Left kidney (tissue), 1 donor: ENCODE measurements at regions not wholly inside any gene's neighbourhood (a gene's known extent, or its start where the extent isn't known, plus 50 kb on each side); places are given as distances from the start of the nearest gene placed in this dataset.

Source experiments
- DNase-seq: peaks from one replicate; pipeline ENCODE4 v3.0.0-alpha.2; 2013

DNA sequence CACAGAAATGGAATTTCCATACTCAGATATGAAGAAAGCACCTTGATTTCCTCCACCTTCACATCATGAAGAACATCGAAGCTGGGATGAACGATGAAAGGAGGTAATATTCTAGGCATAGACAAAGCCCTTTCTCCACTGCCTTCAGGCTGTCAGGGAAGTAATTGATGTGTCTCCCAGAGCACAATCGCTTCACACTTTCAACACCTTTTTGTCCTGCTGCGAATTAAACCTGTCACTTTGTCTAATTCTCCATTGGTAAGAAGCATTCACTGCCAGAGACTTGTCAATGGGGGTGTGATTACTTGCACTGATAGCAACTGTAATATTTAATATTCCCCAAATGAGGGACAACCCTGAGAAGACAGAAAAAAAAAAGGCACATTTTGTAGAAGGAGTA lies 260.1 kb downstream of the ETS1 start:
- no peak for DNase-seq

DNA sequence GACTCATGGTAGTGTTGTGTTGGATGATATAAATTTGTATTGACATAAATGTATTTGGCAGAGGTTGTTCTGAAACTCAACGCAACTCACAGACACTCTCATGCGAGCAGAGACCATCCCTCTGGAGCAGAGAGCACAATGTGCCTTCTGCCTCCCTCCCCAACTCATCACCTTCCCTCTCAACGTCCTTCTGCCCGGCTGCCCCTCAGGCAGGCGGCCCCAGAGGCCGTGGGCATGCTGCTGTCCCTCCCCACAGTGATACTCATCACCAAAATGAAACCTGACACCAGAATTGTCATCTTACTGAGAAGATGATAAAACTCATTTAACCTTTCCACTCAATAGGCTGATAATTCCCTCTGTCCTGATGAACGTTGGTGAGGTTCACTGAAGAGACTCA lies 260.6 kb downstream of the ETS1 start:
- DNase-seq: no peak

DNA sequence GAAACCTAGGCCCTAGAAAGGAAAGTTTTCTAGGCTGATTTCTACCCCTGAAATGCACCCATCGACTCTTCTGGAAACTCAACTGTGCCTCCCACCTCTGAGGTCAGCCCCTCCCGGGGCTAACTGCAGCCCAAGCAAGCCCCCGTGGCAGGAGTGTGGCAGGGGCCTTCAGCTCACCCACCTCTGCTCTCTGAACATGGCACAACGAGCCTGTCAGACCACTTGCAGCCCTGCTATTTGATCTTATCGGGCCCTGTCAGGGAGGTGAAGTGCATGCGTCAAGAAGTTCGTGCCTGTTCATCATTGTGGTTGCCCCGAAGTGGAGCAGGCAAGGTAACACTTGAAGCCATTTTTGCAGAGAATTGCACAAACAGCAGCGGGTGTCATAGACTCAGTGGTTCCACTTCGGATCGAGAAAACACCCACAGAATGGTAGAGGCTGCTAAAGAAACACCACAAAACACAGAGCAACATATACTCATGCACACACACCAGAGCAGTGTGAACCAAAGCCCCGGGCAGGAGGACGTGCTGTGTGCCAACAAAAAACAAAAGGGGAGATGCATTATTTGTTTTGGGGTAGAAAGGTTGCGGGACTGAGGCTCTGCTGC lies 262.7 kb downstream of the ETS1 start:
- no peak for DNase-seq

DNA sequence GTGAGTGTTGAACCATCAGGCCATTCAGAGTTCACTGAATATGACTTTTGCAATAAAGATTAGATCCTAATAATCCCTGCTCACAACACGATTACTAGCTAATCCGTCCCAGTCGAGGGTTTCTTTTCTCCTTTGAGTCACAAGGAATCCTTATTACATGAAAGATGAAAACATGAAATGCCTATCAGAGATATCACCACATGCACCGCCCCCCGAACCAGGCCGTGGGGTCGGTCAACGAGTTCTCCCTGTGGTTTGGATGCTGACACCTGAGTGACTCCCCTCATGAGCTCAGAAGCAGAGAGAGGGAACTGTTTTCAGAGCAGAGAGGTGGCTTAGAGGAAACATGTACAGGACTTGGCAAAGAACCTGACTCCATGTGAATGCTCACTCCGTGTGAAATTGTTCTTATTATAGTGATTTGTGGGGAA lies 263.3 kb downstream of the ETS1 start:
- no peak for DNase-seq

DNA sequence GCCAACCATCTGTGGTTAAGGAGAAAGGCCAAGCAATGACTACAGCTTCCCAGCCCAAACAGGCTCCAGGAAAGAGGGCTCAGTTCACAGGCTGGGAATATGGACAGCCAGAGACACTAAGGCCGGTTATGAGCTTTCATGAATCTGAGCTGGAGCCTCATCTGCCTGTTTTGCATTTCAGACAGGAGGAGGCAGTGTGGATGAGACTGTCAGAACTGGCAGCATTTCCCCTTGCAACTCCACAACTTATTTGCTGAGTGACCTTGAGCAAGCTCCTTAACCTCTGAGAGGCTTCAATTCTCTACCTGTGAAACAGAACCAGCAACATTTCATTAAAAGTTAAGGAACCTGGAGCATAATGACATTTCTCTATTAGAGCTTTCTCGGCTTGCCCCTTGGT lies 264.0 kb downstream of the ETS1 start:
- DNase-seq: no peak

DNA sequence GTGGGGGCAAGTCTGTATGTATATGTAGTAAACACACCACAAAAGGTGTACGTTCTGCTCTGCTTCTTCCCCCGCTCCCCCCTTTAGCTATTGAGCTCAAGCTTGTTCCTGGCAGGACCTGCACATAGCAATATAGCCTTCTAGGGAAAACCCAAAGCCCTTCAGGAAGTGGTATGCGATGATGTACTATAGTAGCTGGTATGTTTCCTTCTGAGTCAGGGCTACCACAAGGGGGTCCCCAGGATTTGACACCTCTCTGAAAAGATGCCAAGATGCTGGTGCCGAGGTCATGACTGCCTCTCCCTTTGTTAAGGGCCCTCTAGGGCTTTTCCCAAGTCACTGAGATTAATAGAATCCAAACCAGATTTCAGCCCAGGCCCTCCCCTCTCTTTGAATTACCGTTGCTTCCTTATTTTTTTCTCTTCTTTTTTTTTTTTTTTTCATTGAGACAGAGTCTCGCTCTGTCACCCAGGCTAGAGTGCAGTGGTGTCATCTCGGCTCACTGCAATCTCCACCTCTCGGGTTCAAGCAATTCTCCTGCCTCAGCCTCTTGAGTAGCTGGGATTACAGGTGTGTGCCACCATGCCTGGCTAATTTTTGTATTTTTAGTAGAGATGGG lies 268.4 kb downstream of the ETS1 start:
- DNase-seq: no peak

DNA sequence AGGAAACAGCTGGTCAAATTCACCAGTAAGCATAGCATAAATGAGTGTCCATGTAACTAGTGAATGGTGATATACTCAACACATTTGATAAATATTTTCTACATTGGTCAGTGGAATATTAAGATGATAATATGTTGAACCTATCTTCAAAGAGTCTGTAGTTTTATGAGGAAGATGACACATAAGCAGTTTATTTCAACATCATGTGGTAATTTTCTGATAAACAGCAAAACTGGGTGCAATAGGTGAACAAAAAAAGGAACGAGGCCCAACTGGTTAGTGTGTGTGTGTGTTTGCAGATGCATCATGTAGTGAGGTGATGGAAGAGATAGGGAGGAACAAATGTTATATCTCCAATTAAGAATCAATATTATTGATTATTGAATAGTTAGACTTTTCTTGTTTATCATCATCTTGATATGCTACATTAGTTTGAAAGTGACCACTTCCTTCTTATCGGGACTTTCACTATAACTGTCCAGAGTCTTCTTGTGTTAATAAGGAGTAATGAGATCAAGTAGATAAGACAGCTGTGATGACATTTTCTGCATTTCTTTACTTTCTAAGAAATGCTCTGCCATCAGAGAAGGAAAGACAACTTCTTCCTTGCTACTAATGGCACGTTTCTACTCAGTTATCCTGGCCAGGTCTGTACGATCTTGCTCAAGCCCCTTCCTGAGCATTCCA lies 270.7 kb downstream of the ETS1 start:
- no peak for DNase-seq

DNA sequence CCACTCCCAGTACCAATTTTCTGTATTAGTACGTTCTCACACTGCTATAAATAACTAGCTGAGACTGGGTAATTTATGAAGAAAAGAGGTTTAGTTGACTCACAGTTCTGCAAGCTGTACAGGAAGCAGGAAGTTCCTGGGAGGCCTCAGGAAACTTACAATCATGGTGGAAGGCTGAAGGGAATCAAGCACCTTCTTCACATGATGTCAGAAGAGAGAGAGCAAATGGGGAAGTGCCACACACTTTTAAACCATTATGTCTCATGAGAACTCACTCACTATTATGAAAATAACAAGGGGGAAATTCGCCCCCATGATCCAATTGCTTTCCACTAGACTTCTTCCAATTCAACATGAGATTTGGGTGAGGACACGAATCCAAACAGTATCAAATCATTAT lies 271.4 kb downstream of the ETS1 start:
- DNase-seq: no peak

DNA sequence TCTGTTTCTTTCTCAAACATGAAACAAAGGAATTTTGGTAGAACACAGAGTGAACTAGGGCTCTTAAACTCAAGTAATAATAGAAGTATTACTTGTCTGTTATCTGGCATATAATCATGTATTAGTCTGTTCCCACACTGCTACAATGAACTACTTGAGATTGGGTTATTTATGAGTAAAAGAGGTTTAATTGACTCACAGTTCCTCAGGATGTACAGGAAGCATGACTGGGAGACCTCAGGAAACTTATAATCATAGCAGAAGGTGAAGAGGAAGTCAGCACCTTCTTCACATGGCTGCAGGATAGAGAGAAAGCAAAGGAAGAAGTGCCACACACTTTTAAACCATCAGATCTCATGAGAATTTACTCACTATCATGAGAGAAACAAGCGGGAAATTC lies 273.4 kb downstream of the ETS1 start:
- DNase-seq: no peak

DNA sequence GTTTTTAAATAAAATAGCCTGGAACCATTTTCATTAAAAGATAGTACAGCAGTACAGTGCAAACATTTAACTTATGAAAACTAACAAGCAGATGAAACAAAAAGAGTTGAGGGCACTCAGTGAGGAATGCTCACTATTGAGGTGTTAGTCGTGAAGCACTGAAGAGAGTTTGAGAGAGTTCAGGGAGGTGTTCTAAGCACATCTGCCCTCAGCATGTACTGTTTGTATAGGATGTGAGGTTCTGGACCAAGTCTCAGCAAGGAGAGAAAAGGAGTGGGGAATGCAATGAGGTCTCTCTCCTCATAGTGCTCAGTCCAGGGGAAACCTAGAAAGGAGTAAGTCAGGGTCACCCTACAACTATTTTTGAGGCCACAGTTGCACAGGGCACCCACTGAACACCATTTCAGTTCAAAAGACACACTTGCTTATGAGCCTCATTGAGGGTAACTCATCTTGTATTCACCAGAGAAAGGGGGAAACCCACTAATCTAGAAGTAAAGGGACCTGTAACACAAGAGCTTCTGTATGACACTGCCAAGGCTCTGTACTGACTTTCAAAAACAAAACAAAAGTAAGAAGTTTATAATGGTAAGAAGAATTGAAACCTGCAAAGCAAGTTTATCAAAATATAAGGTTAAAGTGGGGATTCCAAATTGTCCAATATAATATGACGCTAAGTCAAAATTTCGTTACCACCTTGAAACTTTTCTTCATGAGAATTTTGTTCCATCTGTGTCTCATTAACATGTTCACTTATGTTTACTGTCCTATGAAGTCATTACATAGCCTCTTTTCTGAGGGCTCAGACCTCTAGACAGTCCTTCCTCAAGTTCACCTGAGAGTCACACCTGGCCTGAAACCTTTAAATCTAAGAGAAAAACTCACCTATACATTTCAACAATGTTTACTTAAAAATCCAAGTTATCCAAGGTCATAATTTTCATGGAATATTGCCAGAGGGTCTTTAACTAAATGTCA lies 275.3 kb downstream of the ETS1 start:
- no peak for DNase-seq

DNA sequence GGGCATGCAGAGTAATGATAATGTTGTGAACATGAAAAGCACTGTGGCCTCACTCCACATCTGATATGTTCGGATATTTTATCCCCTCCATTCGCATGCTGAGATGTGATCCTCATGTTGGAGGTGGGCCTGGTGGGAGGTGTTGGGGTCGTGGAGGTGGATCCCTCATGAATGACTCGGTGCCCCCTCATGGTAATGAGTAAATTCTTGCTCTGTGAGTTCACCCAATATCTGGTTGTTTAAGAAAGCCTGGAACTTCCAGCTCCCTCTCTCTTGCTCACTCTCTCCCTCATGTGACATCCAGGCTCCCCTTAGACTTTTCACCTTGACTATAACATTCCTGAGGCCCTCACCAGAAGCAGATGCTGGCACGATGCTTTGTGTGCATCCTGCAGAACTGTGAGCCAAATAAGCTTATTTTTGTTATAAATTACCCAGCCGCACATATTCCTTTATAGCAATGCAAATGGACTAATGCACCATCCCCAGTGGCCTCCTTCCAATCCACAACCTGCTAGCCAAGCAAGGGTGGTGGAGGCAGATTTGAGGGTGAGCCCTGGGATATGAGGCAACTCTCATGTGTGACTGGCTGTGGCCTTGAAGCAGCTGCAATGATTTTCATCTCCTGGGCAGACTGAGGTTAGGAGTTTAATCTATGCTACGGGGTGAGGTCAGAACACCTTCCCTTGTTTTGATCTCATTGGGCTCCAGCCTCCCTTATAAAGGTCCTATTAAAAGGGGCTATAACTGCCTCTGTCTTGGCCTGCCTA lies 276.5 kb downstream of the ETS1 start:
- DNase-seq: no peak

DNA sequence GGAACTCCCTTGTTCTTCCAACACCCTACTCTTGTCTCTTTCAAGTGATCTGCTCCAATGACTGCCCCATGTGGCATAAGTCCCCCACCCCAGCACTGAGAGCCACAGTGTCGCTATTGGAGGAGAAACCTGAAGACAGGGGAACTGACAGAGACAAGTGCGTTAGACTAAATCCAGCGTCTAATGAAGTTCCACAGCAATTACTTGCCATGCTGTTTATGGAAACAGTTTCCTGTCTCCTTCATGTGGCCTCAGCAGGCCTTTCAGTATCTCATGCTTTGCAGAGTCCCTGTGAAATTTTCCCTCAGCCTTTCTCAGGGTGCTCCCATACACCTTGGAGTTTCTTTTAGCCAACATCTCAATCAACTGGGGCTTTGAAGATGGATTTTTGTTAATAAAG lies 277.4 kb downstream of the ETS1 start:
- DNase-seq: no peak

DNA sequence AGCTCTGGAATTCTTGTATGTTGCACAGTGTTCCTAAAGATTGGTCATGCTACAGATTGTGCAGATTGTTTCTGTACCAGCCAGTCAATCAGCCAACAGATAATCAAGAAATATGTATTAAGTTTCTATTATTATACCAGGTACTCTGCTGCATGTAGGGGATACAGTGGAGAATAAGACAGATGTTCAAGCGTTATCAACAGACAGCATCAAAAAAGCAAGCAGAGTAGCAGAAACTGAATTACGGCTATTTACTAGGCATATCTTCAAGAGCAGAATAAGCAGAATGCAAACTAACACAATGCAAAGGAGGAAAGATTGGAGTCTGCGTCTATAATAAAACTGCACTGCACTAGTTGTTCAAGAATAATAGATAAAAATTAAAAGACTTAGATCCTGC lies 278.6 kb downstream of the ETS1 start:
- no peak for DNase-seq

DNA sequence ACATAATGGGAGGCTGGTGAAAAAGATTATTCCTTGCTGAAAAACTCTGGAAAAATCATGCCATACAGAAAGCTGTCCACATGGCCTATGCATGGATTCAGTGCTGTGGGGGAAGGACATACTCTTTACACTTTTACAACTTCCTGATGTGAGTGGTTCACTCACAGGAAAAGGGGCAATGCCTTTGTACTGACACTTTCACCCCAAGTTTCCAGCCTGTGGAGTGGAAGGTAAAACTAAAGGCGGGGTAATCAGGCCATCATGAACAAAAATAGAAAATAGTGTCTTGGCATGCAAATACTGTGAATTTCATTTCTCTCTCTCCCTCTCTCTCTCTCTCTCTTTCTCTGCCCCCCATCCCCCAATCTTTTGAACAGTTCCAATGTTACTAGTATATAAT lies 281.8 kb downstream of the ETS1 start:
- no peak for DNase-seq

DNA sequence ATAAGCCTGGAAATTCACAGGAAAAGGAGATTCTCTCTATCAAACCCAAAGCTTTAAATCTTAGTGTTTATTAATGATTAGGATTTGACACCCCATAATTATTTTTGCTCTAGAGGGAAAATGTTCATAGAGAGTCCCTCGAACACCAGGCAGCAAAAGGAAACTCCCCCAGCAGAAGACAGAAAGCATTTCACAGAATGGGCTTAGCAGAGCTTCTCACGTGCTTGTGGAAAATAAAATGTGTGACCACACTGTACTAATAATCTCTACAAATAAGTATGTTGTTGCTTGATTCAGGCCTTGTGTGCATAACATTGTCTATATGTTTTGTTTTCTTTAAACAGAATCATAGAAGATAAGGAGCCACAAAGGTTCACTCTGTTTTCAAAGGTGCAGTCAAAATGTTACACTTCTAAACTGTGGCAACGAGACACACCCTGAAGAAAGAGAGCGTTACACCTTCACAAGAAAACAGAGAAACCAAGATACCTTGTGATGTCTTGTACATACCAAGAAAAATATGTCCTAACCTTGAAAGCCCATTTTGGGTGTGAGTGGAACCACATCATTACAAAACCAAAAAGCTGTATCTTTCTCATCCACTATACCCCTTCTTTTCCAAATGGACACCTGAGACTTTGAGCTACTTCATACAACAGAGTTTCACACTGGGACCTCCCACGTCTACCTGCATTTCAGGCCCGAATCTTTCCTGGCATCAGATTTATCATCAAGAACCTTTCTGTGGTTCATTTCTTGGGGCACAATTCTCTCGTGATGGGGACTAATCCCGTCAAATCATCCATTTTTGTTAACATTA lies 282.5 kb downstream of the ETS1 start:
- no peak for DNase-seq

DNA sequence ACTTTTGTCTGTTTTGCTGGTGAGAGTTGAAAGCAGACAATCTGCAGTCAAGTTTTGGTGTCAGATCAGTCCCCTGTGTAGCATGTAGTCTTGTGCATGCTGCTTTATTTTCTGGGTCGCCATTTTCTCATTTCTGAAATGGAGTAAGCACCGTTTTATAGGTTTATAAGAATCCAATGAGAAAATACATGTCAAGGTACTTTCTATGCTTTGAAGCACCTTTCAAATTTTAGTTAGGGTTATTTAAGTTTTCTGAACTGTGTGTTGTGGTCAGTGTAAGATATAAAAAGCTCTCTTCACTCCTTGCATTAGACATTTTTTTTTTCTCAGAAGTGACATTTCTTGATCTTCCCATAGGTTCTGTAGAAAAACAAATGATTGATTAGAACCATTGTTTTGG lies 283.2 kb downstream of the ETS1 start:
- DNase-seq: no peak

DNA sequence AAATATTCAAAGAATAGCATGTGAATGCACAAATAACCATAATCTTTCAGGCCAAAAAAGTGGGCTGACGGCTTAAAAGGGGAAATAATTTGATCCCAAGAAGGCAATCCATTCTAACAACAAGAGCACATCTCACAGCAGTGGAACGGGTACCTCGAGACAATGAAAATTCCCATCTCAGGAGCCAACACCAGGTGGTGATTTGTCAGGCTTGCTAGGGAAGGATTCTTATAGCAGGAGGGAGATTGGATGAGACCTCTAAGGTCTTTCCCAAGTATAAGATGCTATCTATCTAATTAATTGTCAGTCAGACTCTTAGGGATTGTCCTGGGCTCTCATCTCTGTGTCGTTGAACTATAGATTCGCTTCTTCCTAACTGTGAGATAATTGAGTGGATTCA lies 284.0 kb downstream of the ETS1 start:
- no peak for DNase-seq

DNA sequence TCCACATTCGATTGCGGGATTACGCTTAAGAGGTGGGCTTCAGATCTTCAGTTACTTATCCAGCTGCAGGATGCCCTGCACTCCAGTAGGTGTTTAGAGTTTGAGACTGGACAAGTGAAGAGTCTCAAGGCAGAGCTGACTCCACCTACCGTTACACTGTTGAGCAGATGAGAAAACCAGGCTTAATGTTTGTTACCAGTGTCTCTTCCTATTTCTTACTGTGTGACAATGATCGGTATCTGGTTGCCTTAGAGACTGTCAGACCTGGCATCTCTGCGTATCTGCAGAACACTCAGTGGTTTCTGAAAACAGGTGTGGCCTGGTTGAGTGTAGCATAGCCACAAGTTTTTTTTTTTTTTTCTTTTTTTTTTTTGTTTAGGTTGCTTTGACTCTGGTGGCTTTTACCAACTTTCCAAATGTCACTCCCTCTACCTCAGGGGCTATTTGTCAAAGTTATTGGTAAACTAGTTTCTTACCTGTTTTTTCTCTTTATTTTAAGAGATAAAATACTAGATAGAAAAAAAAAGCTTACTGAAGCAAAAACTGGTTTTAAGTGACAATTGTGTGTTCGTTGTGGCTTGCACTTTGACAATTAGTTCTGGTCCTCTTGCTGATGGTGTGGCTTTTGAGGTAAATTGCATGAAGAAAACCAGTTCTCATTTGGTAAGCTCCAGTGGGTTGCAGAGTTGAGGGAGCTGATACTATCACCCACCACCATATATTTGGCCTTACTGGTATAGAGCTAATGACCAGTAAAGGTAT lies 284.8 kb downstream of the ETS1 start:
- DNase-seq: no peak

DNA sequence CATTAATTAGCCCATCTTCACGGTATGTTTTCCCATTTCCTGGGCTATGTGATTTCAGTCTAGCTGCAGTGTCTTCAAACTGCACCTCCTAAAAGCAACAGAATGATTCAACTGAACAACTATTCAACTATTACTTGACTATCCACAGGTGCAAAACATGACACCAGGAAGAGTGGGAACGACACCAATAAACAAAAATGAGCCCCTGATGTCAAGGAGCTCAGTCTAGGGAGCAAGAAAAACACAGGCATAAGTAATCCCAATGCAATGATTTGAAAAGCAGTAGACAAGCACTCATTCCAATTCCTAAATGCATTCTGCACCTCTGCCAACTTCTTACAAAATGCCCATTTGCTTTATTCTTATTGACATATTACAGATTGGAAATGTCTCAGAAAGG lies 285.6 kb downstream of the ETS1 start:
- no peak for DNase-seq

DNA sequence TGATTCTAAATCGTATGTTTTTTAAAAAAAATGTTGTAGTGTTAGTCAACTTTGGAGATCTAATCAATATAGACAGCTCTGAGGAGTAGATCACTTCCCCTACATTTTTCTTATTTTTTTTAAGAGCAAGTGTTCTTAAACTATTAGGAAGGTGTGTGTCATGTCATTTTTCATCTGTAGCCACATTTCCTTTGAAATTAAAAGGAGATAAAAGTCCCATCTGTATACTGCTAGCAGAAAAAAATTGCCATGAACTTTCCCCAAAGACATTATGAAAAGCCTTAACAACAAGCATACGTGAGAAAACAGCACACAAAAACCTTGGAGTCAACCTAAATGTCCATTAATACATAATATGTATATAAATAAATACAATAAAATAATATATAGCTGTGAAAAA lies 286.6 kb downstream of the ETS1 start:
- no peak for DNase-seq
